ENCODE measurements at regions not wholly inside any gene's neighbourhood (a gene's known extent, or its start where the extent isn't known, plus 50 kb on each side); places are given as distances from the start of the nearest gene placed in this dataset.

- TF ChIP-seq POLR2AphosphoS5 (IDR thresholded peaks at IDR 0.05) = no peak
- TF ChIP-seq CTCF (IDR thresholded peaks at IDR 0.05) = no peak
- no peak for TF ChIP-seq EP300 (IDR thresholded peaks at IDR 0.05)
- TF ChIP-seq POLR2A (IDR thresholded peaks at IDR 0.05) = no peak
- H3K4me1 ChIP-seq = peaks cover 0 to 18% (median 2%) of the 10 kb centered on the region in 4 donors
Measured at GRCh38 chr4:20317424-20317985, 65.8 kb downstream of the SLIT2 start.

GRCh38 chr4:20318001-20318908, 66.5 kb downstream of the SLIT2 start:
- DNase-seq (no peak), ATAC-seq (ENCODE audit: low FRiP score in 2 of 2) (no peak)
- Histone ChIP-seq H3K9me3 (no peaks in the 10 kb centered on the region), H3K4me1 (peaks cover 0 to 18% (median 2%) of the 10 kb centered on the region in 4 donors), H3K27me3 (no peaks in the 10 kb centered on the region), H3K4me3 (no peak overlapping the region), H3K27ac (no peak overlapping the region), H3K36me3 (no peaks in the 10 kb centered on the region)
- 61 to 64% methylated on average over 8 of the region's 8 CpGs for WGBS, 2 donors
- TF ChIP-seq POLR2AphosphoS5 (IDR thresholded peaks at IDR 0.05) (no peak), POLR2A (IDR thresholded peaks at IDR 0.05) (no peak), CTCF (IDR thresholded peaks at IDR 0.05) (no peak), EP300 (IDR thresholded peaks at IDR 0.05) (no peak)

More at GRCh38 chr4:20317424-20317985, 65.8 kb downstream of the SLIT2 start:
- DNase-seq = no peak
- H3K9me3 ChIP-seq = no peaks in the 10 kb centered on the region
- ATAC-seq (ENCODE audit: low FRiP score in 2 of 2) = no peak
- 79 to 82% methylated on average over 2 of the region's 2 CpGs for WGBS, 2 donors
- H3K36me3 ChIP-seq = no peaks in the 10 kb centered on the region
- no peaks in the 10 kb centered on the region for H3K27me3 ChIP-seq
- H3K27ac ChIP-seq = no peak overlapping the region
- H3K4me3 ChIP-seq = no peak overlapping the region

GRCh38 chr4:20318909-20319277, 67.2 kb downstream of the SLIT2 start:
- DNase-seq (no peak), ATAC-seq (ENCODE audit: low FRiP score in 2 of 2) (no peak)
- Histone ChIP-seq H3K36me3 (no peaks in the 10 kb centered on the region), H3K27me3 (no peaks in the 10 kb centered on the region), H3K4me1 (peaks cover 0 to 18% (median 2%) of the 10 kb centered on the region in 4 donors), H3K4me3 (no peak overlapping the region), H3K9me3 (no peaks in the 10 kb centered on the region), H3K27ac (no peak overlapping the region)
- 50 to 59% methylated on average over 1 of the region's 1 CpG for WGBS, 2 donors
- TF ChIP-seq POLR2AphosphoS5 (IDR thresholded peaks at IDR 0.05) (no peak), CTCF (IDR thresholded peaks at IDR 0.05) (no peak), POLR2A (IDR thresholded peaks at IDR 0.05) (no peak), EP300 (IDR thresholded peaks at IDR 0.05) (no peak)

- DNase-seq (no peak), ATAC-seq (ENCODE audit: low FRiP score in 2 of 2) (no peak)
- peaks cover 0 to 18% (median 2%) of the 10 kb centered on the region in 4 donors for H3K4me1 ChIP-seq
- 66 to 73% methylated on average over 6 of the region's 6 CpGs for WGBS, 2 donors
- no peak for TF ChIP-seq CTCF (IDR thresholded peaks at IDR 0.05)
- TF ChIP-seq POLR2A (IDR thresholded peaks at IDR 0.05) = no peak
- TF ChIP-seq POLR2AphosphoS5 (IDR thresholded peaks at IDR 0.05) = no peak
- TF ChIP-seq EP300 (IDR thresholded peaks at IDR 0.05) = no peak
- H3K4me3 ChIP-seq = no peak overlapping the region
- H3K36me3 ChIP-seq = no peaks in the 10 kb centered on the region
- H3K9me3 ChIP-seq = no peaks in the 10 kb centered on the region
- no peaks in the 10 kb centered on the region for H3K27me3 ChIP-seq
- H3K27ac ChIP-seq = no peak overlapping the region
Measured at GRCh38 chr4:20319825-20320612, 68.3 kb downstream of the SLIT2 start.
